Activated T-cell treated with anti-CD3 and anti-CD28 coated beads for 4 hours (primary cell): ENCODE measurements at regions not wholly inside any gene's neighbourhood (a gene's known extent, or its start where the extent isn't known, plus 50 kb on each side); places are given as distances from the start of the nearest gene placed in this dataset.
"Not testable (repeated sequence)": the region's sequence is repeated elsewhere in the genome, so short reads cannot be mapped to it uniquely, and the experiment has no call there.

Experiments
- DNase-seq: peaks from one replicate; pipeline ENCODE4 v3.0.0-alpha.2; 2020

DNA sequence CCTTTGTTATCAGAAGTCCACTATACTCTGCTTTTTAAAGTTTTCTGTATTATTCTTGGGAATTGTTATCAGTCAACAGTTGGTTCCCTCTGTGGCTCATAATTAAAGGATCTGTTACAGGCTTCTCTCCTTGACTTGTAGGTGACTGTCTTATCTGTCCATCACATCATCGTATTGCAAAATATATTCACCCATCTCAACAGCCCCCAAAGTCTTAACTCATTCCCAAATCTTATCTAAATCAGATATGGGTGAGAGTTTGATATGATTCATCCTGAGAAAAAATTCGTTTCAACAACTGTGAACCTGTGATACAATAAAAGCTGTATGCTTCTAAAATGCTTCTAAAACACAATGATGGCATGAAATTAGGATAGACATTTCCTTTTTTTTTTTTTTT, 1245.6 kb upstream of the RAG2 start:
- no peak for DNase-seq

DNA sequence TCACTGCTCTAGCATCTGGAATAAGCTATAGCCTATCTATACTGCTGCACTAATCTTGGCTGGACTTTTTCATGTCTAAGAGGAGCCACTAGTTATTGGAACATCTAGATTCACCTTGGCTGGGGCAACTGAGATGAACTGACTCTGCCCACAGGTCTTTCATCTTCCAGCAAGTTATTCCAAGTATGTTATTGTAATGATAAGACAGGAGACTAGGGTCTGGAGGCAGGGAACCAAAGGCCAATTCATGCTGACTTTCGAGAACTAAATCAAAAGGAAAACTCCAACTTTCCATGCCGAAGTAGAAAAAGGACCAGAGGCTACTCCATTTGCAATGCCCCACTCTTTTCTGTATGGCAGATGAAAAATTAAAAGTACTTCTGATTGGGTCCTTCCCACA, 1243.0 kb upstream of the RAG2 start:
- DNase-seq: no peak

DNA sequence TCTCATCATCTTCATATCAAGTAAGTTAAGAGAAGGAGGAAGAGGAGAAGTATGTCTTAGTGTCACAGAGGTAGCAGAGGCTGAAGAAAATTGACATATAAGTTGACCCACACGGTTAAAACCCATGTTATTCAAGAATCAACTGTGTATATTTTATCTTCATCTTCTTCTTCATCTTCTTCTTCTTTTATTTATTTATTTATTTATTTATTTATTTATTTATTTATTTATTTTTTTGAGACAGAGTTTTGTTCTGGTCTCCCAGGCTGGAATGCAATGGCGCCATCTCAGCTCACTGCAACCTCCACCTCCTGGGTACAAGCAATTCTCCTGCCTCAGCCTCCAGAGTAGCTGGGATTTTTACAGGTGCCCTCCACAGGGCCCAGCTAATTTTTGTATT, 1242.3 kb upstream of the RAG2 start:
- not testable (repeated sequence) for DNase-seq

DNA sequence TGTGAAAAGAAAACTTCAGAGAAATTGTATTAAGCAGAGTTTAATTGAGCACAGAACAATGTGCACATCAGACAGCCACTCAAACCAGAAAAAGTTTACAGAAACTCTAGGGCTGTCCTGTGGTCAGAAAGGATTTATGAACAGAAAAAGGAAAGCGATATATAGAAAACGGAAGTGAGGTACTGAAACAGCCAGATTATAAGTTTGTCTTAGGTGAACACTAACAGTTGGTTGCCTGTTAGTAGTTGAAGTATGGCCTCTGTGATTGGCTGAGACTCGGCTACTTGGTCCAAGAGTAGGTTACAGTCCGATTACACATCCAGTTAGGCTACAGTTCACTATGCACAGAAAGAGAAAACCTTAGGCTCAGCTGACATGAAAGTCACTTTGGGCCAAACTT, 1232.5 kb upstream of the RAG2 start:
- DNase-seq: no peak

DNA sequence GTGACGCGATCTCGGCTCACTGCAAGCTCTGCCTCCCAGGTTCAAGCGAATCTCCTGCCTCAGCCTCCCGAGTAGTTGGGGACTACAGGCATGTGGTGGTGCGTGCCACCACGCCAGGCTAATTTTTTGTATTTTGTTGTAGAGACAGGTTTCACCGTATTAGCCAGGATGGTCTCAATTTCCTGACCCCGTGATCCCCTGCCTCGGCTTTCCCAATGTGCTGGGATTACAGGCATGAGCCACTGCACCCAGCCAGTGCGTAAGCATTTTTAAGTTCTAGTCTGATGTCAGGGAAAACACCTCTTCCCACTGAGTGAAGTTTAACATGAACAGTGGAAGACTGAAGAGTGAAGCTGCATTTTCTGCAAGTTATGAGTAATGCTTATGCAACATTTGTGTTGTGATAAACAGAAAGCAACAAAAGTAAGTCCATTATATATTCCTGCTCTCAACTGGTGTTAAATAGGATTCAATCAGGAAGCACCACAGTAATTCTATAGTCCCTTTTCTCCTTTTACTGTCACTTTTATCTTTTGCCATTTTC, 1219.8 kb upstream of the RAG2 start:
- DNase-seq: no peak

DNA sequence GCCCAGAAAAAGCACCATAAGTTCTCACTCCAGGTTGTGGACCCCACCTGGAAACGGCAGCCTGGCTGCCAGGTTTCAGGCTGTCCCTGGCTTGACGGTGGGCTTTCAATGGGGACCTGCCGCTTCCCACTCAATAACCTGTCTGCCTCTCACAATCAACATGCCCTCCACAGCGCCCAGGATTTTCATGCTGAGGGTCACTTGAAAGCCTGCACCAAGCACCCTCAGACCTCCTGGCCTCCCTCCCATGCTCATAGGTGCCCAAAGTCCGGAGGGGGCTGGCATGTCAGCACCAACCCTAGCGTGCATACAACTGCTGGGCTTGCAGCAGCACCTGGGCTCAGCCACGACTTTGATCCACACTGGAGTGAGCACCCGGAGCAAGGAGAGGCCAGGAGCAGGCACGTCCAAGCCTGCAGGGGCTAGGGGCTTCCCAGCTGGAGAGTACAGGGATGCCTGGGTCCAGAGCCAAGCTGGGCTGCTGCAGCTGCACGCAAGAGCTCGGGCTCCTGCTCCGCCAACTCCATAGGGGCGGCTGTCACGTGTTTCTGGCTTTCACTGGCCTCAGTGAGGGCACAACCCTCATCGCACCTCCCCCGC, 1214.3 kb upstream of the RAG2 start:
- DNase-seq: no peak

DNA sequence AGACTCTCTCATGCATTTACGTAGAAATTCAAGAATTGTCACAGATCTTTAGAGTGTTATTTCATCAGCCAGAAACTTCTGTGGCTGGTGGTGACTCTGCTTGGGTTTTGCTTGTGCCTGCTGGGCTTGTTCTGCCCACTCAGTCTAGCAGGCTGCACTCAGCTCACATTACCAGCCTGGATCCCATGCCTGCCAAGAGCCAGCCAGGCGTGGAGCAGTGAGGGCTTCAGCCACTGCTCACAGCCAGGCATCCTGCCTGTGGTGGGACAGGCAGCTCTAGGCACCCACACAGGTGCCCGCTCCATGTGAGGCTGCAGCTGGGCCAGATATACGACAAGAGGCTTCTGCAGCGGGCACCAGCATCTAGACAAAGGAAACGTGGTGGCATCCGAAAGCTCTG, 1213.3 kb upstream of the RAG2 start:
- DNase-seq: no peak

DNA sequence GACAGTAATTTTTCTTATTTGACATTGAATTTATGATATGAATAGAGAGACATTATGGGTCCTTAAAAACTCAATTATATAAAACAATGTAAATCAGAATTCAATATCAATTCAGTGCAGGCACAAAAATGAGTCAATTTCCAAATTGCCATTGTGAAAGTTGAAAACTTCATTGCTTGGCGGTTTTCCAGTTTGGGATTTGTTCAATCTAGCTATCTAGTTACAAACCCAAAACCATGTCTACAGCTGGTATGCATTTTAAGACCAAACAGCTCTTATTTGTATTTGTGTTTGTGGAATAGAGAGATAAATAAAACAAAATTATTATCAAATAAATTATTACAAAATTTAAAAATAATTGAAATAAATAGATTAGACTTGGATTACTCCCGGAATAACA, 1206.6 kb upstream of the RAG2 start:
- DNase-seq: no peak

DNA sequence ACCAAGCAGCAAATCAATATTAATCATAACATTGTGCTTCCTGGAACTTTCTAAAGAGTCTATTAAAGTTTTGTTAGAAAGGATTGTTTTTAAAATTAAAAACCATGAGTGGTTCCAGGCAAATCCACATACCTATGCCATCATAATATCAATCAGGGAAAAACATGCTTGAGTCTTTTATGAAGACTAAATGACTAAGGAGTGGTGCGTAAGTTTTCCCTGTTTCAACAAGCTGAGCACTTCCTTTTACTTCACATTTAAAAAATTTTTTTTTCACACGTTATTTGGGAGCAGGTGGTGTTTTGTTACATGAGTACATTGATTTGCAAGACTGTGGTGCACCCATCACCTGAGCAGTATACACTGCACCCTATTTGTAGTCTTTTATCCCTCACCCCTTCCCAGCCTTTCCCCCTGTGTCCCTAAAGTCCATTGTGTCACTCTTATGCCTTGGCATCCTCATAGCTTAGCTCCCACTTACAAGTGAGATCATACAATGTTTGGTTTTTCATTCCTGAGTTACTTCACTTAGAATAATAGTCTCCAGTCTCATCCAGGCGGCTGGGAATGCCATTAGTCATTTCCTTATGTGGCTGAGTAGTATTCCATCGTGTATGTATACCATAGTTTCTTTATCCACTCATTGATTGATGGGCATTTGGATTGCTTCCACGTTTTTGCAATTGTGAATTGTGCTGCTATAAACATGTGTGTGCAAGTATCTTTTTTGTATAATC, 1190.3 kb upstream of the RAG2 start:
- no peak for DNase-seq

DNA sequence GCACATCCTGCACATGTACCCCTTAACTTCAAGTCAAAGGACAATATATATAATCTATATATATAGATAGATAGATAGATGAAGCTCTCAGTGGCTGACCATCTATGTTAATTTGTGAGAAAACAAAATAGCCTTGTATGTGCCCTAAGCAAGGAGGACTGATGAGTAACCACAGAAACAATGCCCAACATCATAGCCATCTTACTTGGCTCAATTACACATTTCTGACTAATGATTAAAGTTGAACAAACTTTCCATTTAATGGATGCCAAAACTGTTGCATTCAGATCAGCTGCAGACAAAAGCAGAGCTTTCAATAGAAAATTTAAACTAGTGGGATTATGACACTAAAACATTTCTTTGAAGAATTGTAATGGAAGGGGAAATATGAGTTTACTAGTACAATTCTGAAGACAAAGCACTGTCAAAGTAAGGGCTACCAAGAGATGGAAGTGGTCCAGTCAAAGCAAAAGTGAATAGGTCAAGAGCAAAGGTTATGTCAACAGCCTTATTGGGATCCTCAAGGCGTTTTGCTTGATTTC, 1188.2 kb upstream of the RAG2 start:
- no peak for DNase-seq

DNA sequence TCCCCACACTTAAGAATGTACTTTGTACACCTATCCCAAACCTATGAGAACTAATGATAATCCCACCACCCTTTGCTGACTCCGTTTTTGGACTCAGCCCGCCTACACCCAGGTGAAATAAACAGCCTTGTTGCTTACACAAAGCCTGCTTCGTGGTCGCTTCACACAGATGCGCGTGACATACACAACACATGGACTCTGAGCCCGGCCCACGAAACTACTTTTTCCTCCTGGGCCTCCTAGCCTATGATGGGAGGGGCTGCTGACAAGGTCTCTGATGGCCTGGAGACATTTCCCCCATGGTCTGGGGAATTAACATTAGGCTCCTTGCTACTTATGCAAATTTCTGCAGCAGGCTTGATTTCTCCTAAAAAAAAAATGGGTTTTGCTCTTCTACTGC, 1176.4 kb upstream of the RAG2 start:
- no peak for DNase-seq

DNA sequence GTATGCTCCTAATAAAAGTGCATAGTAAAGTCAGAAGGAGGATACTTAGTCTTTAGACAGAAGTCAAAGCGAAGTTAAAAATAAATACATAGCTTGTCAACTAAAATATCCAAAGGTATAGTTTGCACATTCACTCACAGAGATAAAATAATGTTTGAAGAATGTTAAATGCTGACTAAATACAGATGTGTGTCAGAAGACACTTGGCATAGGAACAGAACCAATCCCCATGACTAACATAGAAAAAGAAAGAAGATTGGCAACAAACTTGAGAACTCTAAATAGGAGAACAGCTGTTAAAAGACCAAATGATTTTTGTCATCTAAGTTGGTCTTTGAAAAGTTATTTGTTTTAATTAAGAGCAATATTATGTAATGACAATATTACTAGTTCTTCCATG, 1172.1 kb upstream of the RAG2 start:
- no peak for DNase-seq

DNA sequence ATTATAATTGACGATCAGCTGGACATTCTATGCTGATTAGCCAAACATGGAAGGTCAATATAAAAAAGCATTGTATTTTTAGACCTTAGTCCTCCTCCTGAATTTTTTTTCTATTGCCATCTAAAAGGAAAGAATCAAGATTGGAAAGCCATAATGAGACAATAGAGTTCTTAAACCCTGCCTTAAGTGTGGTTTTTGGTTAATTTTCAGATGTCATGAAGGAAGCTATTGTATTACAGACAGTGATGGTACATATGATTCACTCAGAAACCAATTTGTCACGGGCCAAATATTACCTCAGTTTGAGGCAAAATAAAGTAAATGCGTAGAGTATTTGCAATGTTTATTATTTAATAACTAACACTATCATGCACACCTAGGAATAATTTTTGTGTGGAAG, 1164.0 kb upstream of the RAG2 start:
- no peak for DNase-seq

DNA sequence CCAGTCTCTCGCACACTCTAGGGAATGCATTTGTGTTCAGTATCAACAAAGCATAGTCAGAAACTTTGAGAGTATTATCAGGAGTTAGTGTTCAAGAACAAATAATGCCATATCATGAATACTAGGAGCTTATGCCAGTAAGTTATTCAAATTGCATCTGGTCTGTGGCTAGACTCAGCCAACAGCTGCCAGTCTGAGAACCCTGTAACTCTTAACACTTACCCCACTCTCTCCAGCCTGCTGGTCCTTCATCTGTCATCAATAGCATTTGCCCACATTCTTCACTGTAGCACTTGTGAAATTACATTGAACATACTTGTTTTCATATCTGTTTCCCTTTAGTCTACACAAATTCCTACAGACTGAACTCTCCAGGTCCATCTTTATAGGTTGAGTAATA, 1157.5 kb upstream of the RAG2 start:
- no peak for DNase-seq

DNA sequence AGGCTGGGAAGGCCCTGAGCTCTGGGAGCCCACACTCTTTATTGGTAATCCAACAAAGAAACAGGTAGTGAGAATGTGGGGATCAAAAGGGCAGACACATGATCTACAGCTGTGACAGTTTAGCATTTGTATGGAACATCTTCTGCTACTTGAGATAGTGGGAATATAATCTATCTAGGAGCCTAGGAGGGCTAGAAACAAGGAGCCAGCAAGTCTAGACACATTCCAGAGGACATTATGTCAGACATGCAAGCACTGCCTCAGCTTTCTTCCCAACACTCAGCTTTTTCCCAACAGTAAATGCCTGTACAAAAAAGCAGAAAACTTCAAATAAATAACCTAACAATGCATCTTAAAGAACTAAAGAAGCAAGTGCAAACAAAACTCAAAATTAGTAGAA, 1150.6 kb upstream of the RAG2 start:
- DNase-seq: no peak

DNA sequence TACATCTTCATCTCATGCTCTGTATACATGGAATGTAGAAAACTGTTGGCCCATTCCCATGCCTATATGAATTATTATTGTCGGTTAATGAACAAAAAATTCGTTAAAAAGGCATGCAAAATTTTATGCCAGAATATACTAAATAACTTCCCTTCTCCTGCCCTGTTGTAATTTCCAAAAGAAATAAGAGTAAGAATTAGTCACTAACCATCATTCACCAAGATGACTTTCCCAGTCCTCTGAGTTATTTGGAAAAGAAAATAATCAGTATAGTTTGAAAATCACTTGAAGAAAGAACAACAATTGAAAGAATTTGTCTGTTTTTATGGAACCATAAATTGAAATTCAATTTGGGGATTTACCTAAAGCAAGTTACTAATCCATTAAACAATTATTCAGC, 1149.1 kb upstream of the RAG2 start:
- no peak for DNase-seq

DNA sequence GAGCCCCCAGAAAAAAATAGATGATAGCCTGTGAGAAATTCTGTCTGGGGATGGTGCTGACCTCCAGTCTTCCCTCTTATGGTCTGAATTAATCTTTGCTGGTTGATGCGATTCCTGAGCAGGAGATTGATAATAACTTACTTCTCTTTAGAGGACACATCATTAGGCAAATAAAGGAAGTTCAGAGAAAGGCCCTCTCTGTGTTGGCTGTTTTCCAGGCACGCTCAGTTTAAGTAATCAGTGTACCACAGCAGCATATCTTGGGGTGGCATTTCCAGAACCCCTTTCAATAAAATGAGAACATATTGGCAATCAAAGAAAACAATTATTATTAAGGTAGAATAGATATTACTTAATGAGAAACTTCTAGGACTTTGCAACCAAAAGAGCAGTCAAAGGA, 1129.3 kb upstream of the RAG2 start:
- no peak for DNase-seq

DNA sequence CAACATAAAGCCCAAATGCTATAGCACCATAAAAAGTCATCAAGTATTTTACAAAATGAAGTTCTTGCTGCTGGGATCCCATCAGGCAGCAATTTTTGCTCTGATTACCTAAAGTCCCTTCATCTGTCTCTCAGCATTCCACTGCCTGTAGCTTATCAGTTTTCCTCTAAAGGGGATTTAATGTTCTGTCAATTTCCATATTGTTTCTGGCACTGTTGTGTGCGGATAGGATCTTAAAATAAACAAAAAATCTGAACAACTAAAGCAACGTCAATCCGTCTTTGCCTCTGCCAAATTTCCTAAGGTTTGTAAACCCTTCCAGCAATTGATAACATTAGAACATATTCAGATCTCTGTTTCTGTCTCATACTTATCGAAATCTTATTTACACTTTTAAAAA, 1126.3 kb upstream of the RAG2 start:
- no peak for DNase-seq

DNA sequence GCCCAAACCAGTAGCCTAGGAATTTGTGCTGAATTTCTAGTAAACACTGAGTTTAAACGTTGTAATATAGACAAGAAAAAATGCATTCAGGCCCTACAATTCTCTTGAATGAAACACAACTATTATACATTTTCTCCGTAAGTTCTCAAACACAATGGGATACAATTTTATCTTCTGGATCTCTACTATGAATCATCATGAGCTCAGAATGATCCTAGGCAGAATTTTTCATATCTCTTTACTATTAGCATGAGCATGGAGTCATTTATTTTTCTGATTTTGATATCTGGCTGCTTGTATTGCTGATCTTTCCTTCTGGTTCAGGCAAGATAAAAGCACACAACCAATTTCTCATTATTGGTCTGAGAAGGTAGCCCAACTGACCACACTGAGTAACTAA, 1123.4 kb upstream of the RAG2 start:
- DNase-seq: no peak

DNA sequence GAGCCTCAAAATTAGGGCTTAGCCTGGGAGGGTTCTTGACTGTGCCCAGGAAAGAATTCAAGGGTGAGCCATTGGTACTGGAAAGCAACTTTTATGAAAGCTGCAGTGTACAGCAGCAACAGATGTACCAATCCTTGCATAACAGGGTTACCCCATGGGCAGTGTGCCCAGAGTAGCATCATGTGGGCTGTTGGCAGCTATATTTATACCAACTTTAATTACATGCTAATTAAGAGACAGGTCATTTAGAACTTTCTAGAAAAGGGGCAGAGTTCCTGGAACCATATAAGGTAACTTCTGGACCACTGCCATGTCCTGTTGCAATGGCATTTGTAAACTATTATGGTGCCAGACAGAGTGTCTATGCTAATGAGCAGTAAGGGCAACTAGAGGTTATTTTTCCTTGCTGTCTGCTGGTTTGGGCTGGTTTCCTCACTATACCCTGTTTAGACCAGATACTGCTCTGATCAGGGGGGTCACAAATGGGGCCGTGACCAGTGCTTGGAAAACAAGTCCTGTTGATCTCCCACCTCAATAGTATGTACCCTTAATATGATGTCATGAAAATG, 1120.5 kb upstream of the RAG2 start:
- no peak for DNase-seq

DNA sequence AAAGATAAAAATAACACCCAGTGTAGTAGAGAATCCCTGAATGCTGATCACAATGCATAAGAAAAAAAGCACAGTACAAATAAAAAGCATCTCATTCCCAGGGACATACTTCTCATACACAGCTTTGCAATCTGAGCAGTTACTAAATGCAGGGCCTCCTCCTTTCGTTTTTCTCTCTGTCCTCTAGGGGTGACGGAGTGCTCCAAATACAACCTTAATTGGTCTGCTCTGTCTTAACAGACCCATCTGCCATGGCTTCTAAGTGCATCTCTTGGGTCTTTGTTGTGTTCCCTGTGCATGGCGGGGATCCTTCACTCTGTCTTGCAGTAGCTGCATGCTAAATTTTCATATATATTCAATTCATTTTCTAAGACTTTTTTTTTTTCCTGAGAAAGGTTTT, 1114.2 kb upstream of the RAG2 start:
- no peak for DNase-seq

DNA sequence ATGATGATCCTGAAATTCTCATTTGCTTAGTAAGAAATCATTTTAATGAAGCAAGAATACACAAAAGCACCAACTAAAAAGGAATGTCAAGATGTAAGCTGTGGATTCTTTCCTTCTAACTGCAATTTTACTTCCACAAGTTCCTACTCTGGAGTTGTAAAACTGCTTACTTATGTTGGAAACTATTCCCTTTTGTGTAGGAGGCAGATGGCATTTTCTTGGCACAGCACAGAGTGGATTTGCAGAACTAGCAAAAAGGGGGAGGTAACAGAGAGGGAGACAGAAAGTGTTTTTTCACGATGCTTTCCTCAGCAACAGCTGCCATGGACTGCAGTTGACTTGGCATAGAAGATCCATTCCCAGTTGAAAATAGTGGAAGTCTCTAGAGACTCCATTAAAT, 1112.0 kb upstream of the RAG2 start:
- no peak for DNase-seq

DNA sequence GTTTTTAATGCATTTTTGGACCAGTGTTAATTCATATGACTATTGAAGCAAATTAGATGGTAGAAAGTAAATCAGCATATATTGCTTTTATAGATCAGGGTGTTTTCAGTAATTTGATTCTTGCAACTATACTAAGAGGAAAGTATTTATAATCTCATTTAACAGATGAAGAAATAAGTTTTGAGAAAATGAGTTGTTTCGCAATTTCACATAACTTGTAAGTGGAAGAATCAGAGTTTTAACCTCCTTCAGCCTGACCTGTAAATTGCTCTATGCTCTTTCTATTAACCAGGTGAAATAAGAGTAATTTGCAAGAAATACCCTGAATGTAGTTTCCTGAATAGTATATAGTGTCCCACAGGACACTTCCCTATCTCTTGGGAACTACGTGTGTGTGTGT, 1106.8 kb upstream of the RAG2 start:
- no peak for DNase-seq

DNA sequence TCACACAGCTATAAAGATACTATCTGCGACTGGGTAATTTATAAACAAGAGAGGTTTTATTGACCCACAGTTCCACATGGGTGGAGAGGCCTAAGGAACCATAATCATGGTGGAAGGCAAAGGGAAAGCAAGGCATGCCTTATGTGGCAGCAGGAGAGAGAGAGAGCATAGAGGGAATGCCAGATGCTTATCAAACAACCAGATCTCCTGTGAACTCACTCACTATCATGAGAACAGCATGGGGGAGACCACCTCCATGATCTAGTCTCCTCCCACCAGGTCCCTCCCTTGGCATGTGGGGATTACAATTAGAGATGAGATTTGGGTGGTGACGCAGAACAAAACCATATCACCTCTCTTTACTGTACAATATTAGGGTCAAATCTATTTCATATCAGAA, 1101.6 kb upstream of the RAG2 start:
- DNase-seq: no peak
